HG02981 (cell line): ENCODE measurements at regions not wholly inside any gene's neighbourhood (a gene's known extent, or its start where the extent isn't known, plus 50 kb on each side); places are given as distances from the start of the nearest gene placed in this dataset.
"Not testable (repeated sequence)": the region's sequence is repeated elsewhere in the genome, so short reads cannot be mapped to it uniquely, and the experiment has no call there.

ENCODE experiments used
- ATAC-seq: cut with Tn5 transposase; IDR thresholded peaks from one replicate; pipeline ENCODE4 v1.9.1; 2021; ENCODE audit warnings: mild to moderate bottlenecking, moderate library complexity; ENCODE audit not compliant: unreplicated experiment

DNA sequence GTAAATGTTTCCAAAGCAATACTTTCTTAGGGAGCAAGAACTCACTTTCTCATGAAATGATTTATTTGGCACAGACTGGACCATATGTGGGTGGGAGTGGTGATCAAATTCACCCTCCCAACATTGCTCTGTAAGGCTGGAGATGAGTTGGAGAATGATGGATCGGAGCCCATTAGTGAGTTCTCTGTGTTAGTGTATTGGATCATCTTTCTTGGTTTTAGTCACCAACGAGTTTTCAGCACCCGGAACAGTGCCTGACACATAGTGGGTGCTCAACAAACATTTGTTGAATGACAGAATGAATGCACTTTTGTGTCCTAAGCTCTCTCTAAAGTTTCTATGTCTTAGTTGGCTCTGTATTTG is 104.5 kb upstream of the FAM20A start:
- ATAC-seq: no peak

- no peak for ATAC-seq
These were observed 103.9 kb upstream of the FAM20A start for GRCh38 chr17:68704871-68705713.

DNA sequence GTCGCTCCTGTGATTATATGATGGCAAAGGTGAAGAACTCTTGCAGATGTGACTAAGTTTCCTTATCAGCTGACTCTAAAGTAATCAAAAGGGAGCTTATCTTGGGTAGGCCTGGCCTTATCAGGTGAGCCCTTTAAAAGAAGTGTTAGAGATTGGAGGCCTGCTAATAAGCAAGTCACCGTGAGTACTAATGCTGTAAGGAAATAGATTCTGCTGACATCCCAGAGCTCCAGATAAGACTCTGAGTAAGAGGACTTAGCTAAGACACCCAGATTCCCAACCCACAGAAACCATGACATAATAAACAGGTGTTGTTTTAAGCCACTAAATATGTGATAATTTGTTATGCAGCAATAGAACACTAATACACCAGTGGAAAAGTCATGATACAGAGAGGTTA is 99.9 kb upstream of the FAM20A start:
- no peak for ATAC-seq

DNA sequence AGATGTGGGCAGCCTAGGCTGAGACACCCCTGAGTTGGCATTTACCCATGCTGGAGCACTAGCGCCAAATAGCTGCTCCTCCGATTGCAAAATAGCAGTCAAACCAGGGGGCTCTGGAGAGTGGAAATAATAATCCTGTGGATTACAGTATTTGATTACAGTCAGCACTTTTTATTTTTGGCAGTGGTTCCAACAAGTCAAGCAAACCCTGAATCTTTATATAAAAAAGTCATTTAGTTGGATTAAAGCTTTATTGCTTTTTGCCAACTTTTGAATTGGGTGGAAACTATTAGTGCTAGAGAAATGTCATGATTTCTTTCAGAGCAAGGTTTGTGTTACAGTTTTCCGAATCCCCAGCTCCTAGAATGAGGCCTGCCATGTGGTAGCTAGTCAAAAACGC is 99.3 kb upstream of the FAM20A start:
- ATAC-seq: no peak

DNA sequence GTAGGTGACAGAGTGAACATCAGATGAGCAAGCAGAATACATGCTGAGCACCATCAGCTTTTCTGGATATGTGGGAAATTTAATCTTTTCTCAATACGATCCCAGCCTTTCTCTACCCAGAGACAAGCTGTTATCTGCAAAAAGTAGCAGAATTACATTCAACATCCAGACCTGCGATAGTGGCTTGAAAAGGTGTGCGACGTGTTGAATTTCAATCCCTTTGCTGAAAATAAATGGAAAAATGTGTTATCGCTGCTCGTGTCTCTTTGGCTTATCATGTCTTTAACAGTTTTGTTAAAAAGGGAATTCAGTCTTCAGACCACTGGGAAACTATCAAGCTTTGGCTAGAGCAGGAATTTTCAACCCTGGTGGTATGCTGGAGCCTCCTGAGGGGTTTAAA is 98.8 kb upstream of the FAM20A start:
- ATAC-seq: no peak

GRCh38 chr17:68698746-68699145 is 97.6 kb upstream of the FAM20A start:
- no peak for ATAC-seq

GRCh38 chr17:68697850-68698361 is 96.7 kb upstream of the FAM20A start:
- no peak for ATAC-seq

DNA sequence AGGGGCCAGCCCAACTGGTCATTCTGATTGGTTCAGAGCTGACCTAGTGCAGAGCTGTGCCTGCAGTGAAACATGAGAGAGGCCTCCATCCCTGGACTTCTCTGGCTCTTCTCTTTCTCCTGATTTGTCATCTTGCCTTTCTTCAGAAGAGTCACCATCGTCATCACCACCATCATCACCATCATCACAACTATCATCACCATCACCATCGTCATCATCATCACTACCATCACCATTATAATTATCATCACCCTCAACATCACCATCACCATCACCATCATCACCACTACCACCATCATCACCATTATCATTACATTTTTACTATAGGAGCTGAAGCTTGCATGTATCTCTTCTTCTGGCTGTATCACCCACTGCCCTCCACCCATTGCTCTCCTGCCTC is 94.5 kb upstream of the FAM20A start:
- ATAC-seq: no peak

DNA sequence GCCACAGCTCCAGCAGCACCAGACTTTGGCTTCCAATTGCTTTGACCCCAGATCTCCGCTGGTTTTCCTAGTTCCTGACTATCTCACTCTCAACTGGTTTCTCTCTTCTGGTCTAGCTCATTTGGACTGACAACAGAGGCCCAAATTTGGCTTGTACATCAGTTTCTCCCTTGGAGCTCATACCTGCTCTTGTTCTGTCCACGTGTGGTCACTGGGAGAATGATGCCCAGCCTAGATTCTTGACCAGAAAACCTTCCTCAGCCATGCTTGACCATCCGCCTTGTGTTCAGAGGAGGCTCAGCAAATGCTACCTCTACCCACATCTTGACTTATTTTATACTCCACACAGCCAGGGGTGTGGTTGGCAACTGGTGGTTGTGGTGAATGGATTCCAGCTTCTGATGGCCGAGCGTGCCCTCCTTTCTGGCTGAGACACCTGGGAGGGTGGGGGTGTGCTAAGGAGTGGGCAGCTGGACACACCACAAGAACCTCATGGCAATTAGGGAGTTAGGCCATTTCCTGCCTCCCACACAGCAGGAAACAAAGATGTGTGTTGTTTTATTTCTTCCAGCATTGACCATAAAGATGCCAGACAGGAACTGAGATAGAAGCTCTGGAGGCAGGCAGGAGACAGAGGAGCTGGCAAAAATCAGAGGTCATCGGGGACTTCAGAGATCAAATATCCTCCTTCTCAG is 93.8 kb upstream of the FAM20A start:
- ATAC-seq: no peak

DNA sequence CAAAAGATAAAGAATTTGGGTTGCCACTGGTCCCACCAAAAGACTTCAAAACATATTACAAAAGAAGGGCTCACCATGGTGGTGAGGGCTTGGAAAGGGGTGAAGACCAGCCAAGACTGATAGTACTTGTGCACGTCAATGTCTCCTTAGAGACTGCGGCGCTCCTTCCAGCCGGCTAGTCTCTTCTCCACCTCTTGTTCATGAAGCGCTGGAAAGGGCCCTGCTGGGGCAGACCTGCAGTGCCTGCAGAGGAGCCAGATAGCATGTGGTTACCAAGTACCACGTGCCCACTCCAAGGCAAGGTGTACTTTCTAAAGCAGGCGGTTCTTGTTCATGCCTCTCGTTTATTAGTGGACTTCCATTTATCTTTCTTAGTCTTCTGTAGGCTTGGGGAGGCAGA is 92.7 kb upstream of the FAM20A start:
- ATAC-seq: no peak

DNA sequence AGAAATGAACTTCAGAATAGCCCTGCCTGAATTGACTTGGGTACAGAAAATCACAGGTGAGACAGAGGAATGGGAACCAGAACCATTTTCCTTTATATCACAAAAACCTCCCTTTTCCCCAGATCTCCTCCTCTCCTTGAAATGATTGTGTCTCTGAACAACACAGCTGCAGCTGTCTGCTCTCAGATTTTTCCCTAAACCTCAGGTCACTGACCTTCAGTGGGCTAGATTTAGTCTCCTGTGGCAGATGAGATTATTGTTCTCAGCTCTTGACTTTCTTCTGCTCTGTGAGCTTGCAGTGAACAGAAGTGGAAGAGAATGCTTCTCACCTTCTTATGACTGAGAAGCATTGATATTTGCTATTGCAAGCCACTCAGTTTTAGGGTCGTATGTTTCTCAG is 92.3 kb upstream of the FAM20A start:
- ATAC-seq: no peak

DNA sequence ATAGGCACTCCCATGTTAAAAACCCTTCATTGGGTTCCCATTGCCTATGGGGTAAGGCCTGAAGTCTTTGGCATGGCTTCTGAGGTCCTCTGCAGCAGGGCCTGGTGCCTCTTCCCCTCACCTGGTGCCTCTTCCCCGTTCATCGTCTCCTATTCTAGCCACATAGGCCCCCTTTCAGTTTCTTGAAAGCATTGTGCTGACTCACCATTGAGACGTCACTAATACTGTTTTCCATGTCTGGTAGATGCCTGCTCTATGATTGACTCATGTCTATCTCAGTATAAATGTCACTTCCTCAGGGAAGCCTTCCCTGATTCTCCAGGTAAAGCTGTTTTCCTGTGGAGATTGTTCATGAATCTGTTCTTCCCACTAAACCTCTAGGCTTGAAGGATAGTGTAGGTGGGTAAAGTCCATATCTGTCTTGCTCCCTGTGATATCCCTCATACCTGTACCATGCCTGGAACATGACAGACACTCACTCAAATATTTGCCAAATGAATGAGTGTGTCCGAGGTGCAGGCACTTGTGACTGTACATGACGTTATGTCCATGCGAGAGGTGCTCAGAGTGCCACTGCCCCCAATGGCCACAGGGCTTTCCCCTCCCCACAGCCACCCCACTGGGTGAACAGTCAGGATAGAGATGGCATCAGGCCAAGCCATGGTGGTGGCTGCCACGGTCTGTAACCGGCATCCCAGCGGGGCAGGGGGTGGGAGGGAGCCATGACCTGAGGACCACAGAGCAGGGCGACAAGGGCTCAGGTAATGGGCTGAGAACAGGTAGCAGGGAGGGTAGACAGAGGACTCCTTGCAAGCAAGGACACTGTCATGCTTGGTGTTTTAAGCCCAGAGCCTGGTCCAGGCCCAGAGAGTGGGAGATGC is 85.2 kb upstream of the FAM20A start:
- no peak for ATAC-seq

GRCh38 chr17:68684949-68685357 is 83.8 kb upstream of the FAM20A start:
- no peak for ATAC-seq

DNA sequence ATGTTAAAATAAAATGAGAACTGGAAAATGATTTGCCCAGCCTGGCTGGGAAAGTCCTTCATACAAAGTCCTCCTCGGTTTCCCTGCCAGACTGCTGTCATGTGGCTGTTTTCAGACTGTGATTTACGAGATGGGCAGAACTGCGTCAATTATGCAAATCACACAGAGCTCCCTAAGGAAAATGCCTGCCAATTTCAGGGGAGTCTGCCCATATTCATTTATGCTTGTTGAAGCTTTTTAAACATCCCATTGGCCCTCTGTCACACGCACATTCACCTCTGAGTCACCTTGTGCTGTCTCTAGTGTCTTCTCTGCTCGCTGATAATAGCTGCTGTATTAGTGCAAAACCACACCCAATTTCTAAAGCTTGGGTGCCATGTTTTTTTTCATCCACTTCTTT is 81.7 kb upstream of the FAM20A start:
- ATAC-seq: no peak

DNA sequence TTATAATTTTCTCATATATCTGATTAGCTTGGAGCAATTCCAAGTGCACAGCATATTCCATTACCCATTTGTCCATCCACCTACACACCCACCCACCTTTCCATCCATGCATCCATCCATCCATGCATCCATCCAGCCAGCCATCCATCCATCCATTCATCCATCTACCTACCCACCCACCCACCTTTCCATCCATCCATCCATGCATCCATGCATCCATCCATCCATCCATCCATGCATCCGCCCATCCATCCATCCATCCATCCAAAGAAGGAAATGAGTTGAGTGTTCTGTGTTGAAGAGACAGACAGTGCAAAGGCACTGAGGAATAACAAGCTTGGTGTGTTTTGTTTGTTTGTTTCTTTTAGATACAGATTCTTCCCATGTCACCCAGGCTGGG is 78.7 kb upstream of the FAM20A start:
- no peak for ATAC-seq

DNA sequence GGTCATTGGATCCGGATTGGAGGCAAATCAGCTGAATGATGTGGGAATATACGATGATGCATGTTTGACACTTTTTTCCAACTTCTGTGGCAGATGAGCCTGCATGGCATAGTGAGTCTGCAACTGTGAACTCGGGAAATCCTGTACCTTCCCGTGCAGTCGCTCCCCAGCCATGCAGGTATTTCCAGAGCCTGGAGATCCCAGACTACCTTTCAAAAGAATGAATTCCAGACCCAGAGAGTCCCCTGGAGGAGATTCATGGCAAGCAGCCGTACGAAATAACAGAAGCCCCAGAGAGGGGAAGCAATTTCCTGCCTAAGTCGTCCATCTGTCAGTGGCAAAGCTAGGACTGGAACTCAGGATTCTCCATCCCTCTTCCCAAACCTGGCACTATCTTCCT is 75.7 kb upstream of the FAM20A start:
- no peak for ATAC-seq

DNA sequence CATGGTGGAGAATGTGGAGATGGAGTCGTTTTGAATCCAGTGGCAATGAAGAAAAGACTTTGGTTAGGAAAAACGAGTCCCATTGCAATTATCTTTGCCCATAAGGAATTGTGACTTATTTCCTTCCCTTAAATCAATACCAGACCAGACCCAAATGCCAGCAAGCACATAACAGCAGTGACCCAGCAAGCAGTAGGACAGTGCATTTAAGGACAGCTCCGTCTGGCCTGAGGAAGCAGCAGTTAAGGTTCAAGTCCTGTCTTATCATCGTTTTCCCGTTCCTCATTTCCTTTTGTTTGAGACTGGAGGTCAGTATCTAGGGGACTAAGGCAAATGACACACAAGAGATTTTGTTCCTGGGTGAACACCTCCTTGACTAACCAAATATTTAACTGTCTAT is 74.6 kb upstream of the FAM20A start:
- ATAC-seq: no peak

- no peak for ATAC-seq
These were observed 73.1 kb upstream of the FAM20A start for GRCh38 chr17:68674029-68674925.

DNA sequence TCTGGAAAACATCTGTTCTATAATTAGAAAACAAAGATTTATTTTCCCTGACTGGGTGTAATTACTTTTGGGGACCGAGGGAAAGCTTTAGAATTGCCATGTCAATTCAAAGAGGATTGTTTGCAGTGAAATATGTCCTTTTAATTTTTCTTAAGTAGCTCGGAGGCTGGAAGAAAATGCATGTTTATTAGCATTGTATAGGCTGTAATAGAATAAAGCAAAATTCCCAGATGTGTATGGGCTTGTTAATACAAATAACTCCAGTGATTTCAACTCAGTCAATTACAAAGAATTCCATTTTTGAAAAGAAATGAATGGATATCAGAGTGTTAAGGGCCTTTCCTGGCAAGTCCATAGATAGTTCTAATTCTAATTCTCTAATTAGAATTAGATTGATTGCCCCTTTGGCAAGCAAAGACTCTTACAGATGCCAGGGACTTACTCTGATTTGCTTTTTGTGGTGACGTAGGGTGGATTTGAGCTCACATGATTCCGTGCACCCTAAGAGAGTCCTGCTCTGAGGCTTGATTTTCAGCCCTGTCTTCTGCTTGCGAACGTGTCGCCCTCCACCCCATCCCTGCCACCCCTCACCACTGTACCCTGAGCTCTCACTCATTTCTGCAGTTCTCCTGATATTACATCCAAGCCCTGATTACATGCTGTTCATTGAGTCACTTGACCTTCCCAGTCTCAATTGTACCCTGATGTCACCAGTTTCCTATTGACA is 70.0 kb upstream of the FAM20A start:
- no peak for ATAC-seq

- not testable (repeated sequence) for ATAC-seq
These were observed 65.3 kb upstream of the FAM20A start for GRCh38 chr17:68666438-68666837.
